HG03066 (cell line): ENCODE measurements at regions not wholly inside any gene's neighbourhood (a gene's known extent, or its start where the extent isn't known, plus 50 kb on each side); places are given as distances from the start of the nearest gene placed in this dataset.
"Not testable (repeated sequence)": the region's sequence is repeated elsewhere in the genome, so short reads cannot be mapped to it uniquely, and the experiment has no call there.

ENCODE experiments used
- ATAC-seq: cut with Tn5 transposase; IDR thresholded peaks from one replicate; pipeline ENCODE4 v1.9.1; 2021; ENCODE audit warnings: low read depth; ENCODE audit not compliant: unreplicated experiment

GRCh38 chrX:39791691-39792090, 306.1 kb downstream of the BCOR start:
- ATAC-seq = no peak

- ATAC-seq = no peak
These were observed 302.2 kb downstream of the BCOR start for GRCh38 chrX:39795605-39796004.

- ATAC-seq = no peak
These were observed 300.9 kb downstream of the BCOR start for GRCh38 chrX:39796856-39797255.

GRCh38 chrX:39798488-39798887, 299.3 kb downstream of the BCOR start:
- ATAC-seq = not testable (repeated sequence)

GRCh38 chrX:39802354-39802753, 295.4 kb downstream of the BCOR start:
- ATAC-seq = no peak

GRCh38 chrX:39802908-39803307, 294.9 kb downstream of the BCOR start:
- ATAC-seq = no peak

GRCh38 chrX:39805022-39805421, 292.7 kb downstream of the BCOR start:
- no peak for ATAC-seq

GRCh38 chrX:39805825-39806224, 291.9 kb downstream of the BCOR start:
- ATAC-seq = no peak

GRCh38 chrX:39808471-39808917, 289.3 kb downstream of the BCOR start:
- ATAC-seq = no peak

- ATAC-seq = no peak
These were observed 288.4 kb downstream of the BCOR start for GRCh38 chrX:39809331-39809730.

GRCh38 chrX:39810901-39811300, 286.9 kb downstream of the BCOR start:
- ATAC-seq = no peak

- no peak for ATAC-seq
These were observed 286.4 kb downstream of the BCOR start for GRCh38 chrX:39811376-39811775.

GRCh38 chrX:39813631-39814277, 284.0 kb downstream of the BCOR start:
- no peak for ATAC-seq

GRCh38 chrX:39814391-39814790, 283.4 kb downstream of the BCOR start:
- ATAC-seq = no peak

GRCh38 chrX:39815631-39816030, 282.1 kb downstream of the BCOR start:
- ATAC-seq = no peak

GRCh38 chrX:39816871-39817731, 280.7 kb downstream of the BCOR start:
- ATAC-seq = no peak

GRCh38 chrX:39817754-39818470, 279.8 kb downstream of the BCOR start:
- no peak for ATAC-seq

- no peak for ATAC-seq
These were observed 279.0 kb downstream of the BCOR start for GRCh38 chrX:39818750-39819149.

- ATAC-seq = no peak
These were observed 277.6 kb downstream of the BCOR start for GRCh38 chrX:39819921-39820849.
